CD14-positive monocyte (primary cell): ENCODE measurements at regions not wholly inside any gene's neighbourhood (a gene's known extent, or its start where the extent isn't known, plus 50 kb on each side); places are given as distances from the start of the nearest gene placed in this dataset.

Experiments
- DNase-seq, 3 donors: peaks; one replicate each; pipeline ENCODE4 v3.0.0-alpha.2; 2011 to 2022
- H2AFZ ChIP-seq: 2 replicates; pipeline ENCODE4 v1.6.0; 2012; ENCODE audit warnings: mild to moderate bottlenecking, low read depth, low read length, inconsistent platforms; ENCODE audit not compliant: insufficient read depth, poor library complexity, severe bottlenecking
- H3K27ac ChIP-seq, 2 donors: 1 replicate in 1 of 2; 2 replicates in 1 of 2; pipeline ENCODE4 v1.5.1; 2012 to 2013; ENCODE audit warnings: low read length in 2 of 2, control low read depth in 1 of 2, inconsistent platforms in 1 of 2, low read depth in 1 of 2, mild to moderate bottlenecking in 1 of 2
- H3K27me3 ChIP-seq, 2 donors: one replicate each; pipeline versions ENCODE4 v1.6.0 to v1.6.1; 2011 to 2013; ENCODE audit warnings: low read length in 2 of 2; ENCODE audit not compliant: control insufficient read depth in 2 of 2, insufficient read depth in 2 of 2
- H3K36me3 ChIP-seq, 2 donors: replicated peaks in 1 of 2; 1 replicate in 1 of 2; 2 replicates in 1 of 2; pipeline versions ENCODE4 v1.5.1 to v1.6.1; 2012 to 2013; ENCODE audit warnings: low read length in 2 of 2, control low read depth in 1 of 2, inconsistent platforms in 1 of 2, mild to moderate bottlenecking in 1 of 2; ENCODE audit not compliant: insufficient read depth in 2 of 2, control insufficient read depth in 1 of 2
- H3K4me1 ChIP-seq, 2 donors: 1 replicate in 1 of 2; 2 replicates in 1 of 2; pipeline versions ENCODE4 v1.5.1 to v1.6.1; 2012 to 2013; ENCODE audit warnings: low read length in 2 of 2, control low read depth in 1 of 2, inconsistent platforms in 1 of 2, mild to moderate bottlenecking in 1 of 2, moderate library complexity in 1 of 2; ENCODE audit not compliant: insufficient read depth in 2 of 2, control insufficient read depth in 1 of 2
- H3K4me2 ChIP-seq: replicated peaks from 2 replicates; pipeline ENCODE3; 2012; ENCODE audit warnings: low read length, moderate library complexity, mild to moderate bottlenecking; ENCODE audit not compliant: poor library complexity, severe bottlenecking; ENCODE audit errors: extremely low read depth
- H3K4me3 ChIP-seq, 3 experiments: fragments of 200-600 bp in 1 of 3; sonication (generic) in 1 of 3; replicated peaks in 1 of 3; 1 replicate in 2 of 3; 2 replicates in 1 of 3; pipeline ENCODE4 v1.5.1; 2011 to 2013; ENCODE audit warnings: low read length in 3 of 3, mild to moderate bottlenecking in 3 of 3, control low read depth in 2 of 3, low read depth in 2 of 3, inconsistent platforms in 1 of 3, moderate library complexity in 1 of 3
- H3K79me2 ChIP-seq: 2 replicates; pipeline ENCODE4 v1.6.0; 2012; ENCODE audit warnings: mild to moderate bottlenecking, control low read depth, inconsistent platforms, low read length, moderate library complexity; ENCODE audit not compliant: insufficient read depth
- H3K9ac ChIP-seq: 2 replicates; pipeline ENCODE4 v1.6.0; 2017; ENCODE audit warnings: low read length, mild to moderate bottlenecking; ENCODE audit not compliant: insufficient read depth, poor library complexity, severe bottlenecking
- H3K9me3 ChIP-seq, 2 donors: replicated peaks in 1 of 2; 1 replicate in 1 of 2; 2 replicates in 1 of 2; pipeline versions ENCODE4 v1.5.1 to v1.6.1; 2012 to 2013; ENCODE audit warnings: low read length in 2 of 2, control low read depth in 1 of 2; ENCODE audit not compliant: control insufficient read depth in 1 of 2, insufficient read depth in 1 of 2
- H4K20me1 ChIP-seq: 2 replicates; pipeline ENCODE4 v1.6.0; 2012; ENCODE audit warnings: mild to moderate bottlenecking, low read length, control low read depth, moderate library complexity; ENCODE audit not compliant: insufficient read depth
- H3K27ac Mint-ChIP-seq, 7 donors: one replicate each; pipeline ENCODE4 v1.8.0; 2020; ENCODE audit warnings: mild to moderate bottlenecking in 7 of 7, mixed read lengths in 7 of 7, moderate library complexity in 6 of 7, inconsistent platforms in 2 of 7
- H3K27me3 Mint-ChIP-seq, 3 donors: one replicate each; pipeline ENCODE4 v1.8.0; 2021 to 2022; ENCODE audit warnings: low read depth in 3 of 3, mild to moderate bottlenecking in 3 of 3, mixed read lengths in 3 of 3, moderate library complexity in 3 of 3, inconsistent platforms in 1 of 3
- H3K36me3 Mint-ChIP-seq, 2 donors: one replicate each; pipeline ENCODE4 v1.8.0; 2020; ENCODE audit warnings: mixed read lengths in 2 of 2, inconsistent platforms in 1 of 2, mild to moderate bottlenecking in 1 of 2
- H3K4me1 Mint-ChIP-seq: one replicate; pipeline ENCODE4 v1.8.0; 2020; ENCODE audit warnings: mild to moderate bottlenecking, mixed read lengths
- H3K4me3 Mint-ChIP-seq, 2 donors: one replicate each; pipeline ENCODE4 v1.8.0; 2020; ENCODE audit warnings: mild to moderate bottlenecking in 2 of 2, mixed read lengths in 2 of 2, moderate library complexity in 1 of 2
- H3K9me3 Mint-ChIP-seq, 7 donors: one replicate each; pipeline ENCODE4 v1.8.0; 2020 to 2022; ENCODE audit warnings: mixed read lengths in 7 of 7, mild to moderate bottlenecking in 6 of 7, moderate library complexity in 6 of 7, inconsistent platforms in 2 of 7
- WGBS: methylation state at CpG from one replicate; pipeline ENCODE4 v1.1.5; 2013; ENCODE audit warnings: missing lambda C conversion rate; ENCODE audit not compliant: insufficient coverage; 5-methylcytosine and 5-hydroxymethylcytosine counted together
- intact Hi-C, 2 donors: fragments of 100-400 bp; cut with micrococcal nuclease; formaldehyde crosslinking; loops; one replicate each; pipeline versions ENCODE4 v1.15.0 to v1.15.1; 2023
- TF ChIP-seq, protein P1 (sequence below): fragments of 200-600 bp; IDR thresholded peaks from one replicate; pipeline ENCODE4 v1.8.0; 2022; ENCODE audit warnings: antibody characterized with exemption, mild to moderate bottlenecking

DNA sequence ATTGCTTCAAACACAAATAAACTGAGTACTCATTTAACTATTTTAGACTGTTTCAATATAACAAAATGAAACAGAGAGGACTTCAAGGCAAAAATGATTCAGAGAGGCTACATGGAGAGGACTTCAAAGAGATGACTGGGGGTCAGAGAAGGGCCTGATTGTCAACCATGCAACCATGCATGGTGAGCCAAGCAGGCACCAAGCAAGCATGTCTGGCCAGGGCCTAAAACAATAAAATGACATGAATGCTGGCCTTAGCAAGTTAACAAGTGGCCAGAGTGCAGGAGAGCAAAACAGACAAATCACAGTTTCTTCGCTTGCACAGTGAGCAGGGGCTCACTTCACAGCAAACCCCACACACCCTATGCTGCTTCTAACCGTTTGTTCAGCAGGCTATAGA, 356.5 kb upstream of the MTPN start:
- no peaks in the 10 kb centered on the region for H3K36me3 Mint-ChIP-seq
- H3K27ac Mint-ChIP-seq, result no peak overlapping the region
- no peaks in the 10 kb centered on the region for H3K4me1 Mint-ChIP-seq
- no peak overlapping the region for H3K27ac ChIP-seq
- intact Hi-C loops, result no loop called here
- H3K9me3 ChIP-seq, result no peaks in the 10 kb centered on the region
- TF ChIP-seq, protein P1, sequence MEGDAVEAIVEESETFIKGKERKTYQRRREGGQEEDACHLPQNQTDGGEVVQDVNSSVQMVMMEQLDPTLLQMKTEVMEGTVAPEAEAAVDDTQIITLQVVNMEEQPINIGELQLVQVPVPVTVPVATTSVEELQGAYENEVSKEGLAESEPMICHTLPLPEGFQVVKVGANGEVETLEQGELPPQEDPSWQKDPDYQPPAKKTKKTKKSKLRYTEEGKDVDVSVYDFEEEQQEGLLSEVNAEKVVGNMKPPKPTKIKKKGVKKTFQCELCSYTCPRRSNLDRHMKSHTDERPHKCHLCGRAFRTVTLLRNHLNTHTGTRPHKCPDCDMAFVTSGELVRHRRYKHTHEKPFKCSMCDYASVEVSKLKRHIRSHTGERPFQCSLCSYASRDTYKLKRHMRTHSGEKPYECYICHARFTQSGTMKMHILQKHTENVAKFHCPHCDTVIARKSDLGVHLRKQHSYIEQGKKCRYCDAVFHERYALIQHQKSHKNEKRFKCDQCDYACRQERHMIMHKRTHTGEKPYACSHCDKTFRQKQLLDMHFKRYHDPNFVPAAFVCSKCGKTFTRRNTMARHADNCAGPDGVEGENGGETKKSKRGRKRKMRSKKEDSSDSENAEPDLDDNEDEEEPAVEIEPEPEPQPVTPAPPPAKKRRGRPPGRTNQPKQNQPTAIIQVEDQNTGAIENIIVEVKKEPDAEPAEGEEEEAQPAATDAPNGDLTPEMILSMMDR, result no peak
- H3K27me3 ChIP-seq, result no peaks in the 10 kb centered on the region
- H3K4me3 Mint-ChIP-seq, result no peak overlapping the region
- H3K4me1 ChIP-seq, result no peaks in the 10 kb centered on the region
- H3K4me2 ChIP-seq, result no peak overlapping the region
- no peaks in the 10 kb centered on the region for H3K36me3 ChIP-seq
- no peaks in the 10 kb centered on the region for H3K79me2 ChIP-seq
- H3K27me3 Mint-ChIP-seq, result peaks cover 0 to 2% (median 0%) of the 10 kb centered on the region in 3 donors
- H4K20me1 ChIP-seq, result no peaks in the 10 kb centered on the region
- H3K9me3 Mint-ChIP-seq, result peaks cover 0 to 3% (median 2%) of the 10 kb centered on the region in 7 donors
- H2AFZ ChIP-seq, result no peak overlapping the region
- H3K4me3 ChIP-seq, result no peak overlapping the region
- DNase-seq, result no peak
- WGBS, result no CpG with 5 or more reads among the region's 2 CpGs
- H3K9ac ChIP-seq, result no peak overlapping the region

DNA sequence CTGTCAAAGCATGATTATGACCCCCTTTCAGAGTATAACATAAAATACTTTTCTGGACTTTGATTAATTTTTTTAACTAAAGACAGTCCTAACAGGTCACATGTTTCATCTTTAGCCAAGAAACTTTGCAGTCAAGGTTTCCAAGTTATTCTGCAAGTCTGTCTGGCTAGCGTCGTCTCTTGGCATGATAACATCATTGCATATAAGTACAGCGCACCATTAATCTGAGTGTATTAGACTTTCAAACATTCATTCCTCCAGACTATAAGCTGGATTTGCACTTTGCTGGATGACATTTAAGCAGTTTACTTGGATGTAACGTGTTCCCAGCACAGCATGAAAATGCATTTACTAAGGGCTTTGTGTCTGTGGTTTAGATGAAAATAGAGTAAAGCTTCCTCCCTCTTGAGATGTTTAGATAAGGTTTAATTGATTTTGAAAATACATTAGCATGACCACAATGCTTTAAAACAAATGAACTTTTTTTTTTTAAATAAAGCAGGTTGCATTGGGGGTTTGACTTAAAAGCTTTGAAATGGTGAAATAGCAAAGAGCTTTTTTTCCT, 349.0 kb upstream of the MTPN start:
- H3K4me1 Mint-ChIP-seq, result no peaks in the 10 kb centered on the region
- intact Hi-C loops, result no loop called here
- H3K27ac Mint-ChIP-seq, result no peak overlapping the region
- no peak overlapping the region for H3K4me3 ChIP-seq
- no peaks in the 10 kb centered on the region for H3K36me3 ChIP-seq
- WGBS, result 90% methylated on average over 2 of the region's 4 CpGs
- no peak for DNase-seq
- no peak overlapping the region for H3K27ac ChIP-seq
- no peaks in the 10 kb centered on the region for H3K79me2 ChIP-seq
- H3K9me3 ChIP-seq, result peaks cover 2 to 3% of the 10 kb centered on the region in 2 donors
- H3K27me3 ChIP-seq, result no peaks in the 10 kb centered on the region
- H3K9me3 Mint-ChIP-seq, result peaks cover 0 to 7% (median 5%) of the 10 kb centered on the region in 7 donors
- TF ChIP-seq, protein P1, result no peak
- H4K20me1 ChIP-seq, result no peaks in the 10 kb centered on the region
- no peaks in the 10 kb centered on the region for H3K36me3 Mint-ChIP-seq
- H3K4me1 ChIP-seq, result no peaks in the 10 kb centered on the region
- no peak overlapping the region for H3K4me3 Mint-ChIP-seq
- H3K4me2 ChIP-seq, result no peak overlapping the region
- no peaks in the 10 kb centered on the region for H3K27me3 Mint-ChIP-seq
- H3K9ac ChIP-seq, result no peak overlapping the region
- H2AFZ ChIP-seq, result no peak overlapping the region
